ENCODE measurements at regions not wholly inside any gene's neighbourhood (a gene's known extent, or its start where the extent isn't known, plus 50 kb on each side); places are given as distances from the start of the nearest gene placed in this dataset.
"Not testable (repeated sequence)": the region's sequence is repeated elsewhere in the genome, so short reads cannot be mapped to it uniquely, and the experiment has no call there.

- no peak for DNase-seq (ENCODE audit: low spot score)
These were observed 775.3 kb downstream of the UQCRFS1 start for GRCh38 chr19:28437390-28438346.

- DNase-seq (ENCODE audit: low spot score) = no peak
These were observed 776.6 kb downstream of the UQCRFS1 start for GRCh38 chr19:28436320-28436719.

- no peak for DNase-seq (ENCODE audit: low spot score)
These were observed 777.2 kb downstream of the UQCRFS1 start for GRCh38 chr19:28435551-28436271.

- DNase-seq (ENCODE audit: low spot score) = not testable (repeated sequence)
These were observed 778.2 kb downstream of the UQCRFS1 start for GRCh38 chr19:28434794-28435193.

DNA sequence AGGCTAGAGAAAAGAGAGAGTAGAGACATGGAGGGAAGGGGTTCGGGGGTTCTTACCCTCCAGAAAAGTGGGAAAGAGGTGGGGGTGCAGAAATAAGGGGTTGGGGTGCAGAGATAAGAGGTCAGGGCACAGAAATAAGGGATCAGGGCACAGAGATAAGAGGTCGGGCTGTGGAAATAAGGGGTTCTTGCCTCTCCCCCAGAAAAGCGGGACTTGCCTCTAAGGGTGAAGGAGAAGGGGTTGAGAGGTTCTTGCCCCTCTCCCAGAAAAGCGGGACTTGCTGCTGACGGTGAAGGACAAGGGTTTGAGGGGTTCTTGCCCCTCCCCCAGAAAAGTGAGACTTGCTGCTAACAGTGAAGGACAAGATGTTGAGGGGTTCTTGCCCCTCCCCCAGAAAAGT lies 778.6 kb downstream of the UQCRFS1 start:
- not testable (repeated sequence) for DNase-seq (ENCODE audit: low spot score)

DNA sequence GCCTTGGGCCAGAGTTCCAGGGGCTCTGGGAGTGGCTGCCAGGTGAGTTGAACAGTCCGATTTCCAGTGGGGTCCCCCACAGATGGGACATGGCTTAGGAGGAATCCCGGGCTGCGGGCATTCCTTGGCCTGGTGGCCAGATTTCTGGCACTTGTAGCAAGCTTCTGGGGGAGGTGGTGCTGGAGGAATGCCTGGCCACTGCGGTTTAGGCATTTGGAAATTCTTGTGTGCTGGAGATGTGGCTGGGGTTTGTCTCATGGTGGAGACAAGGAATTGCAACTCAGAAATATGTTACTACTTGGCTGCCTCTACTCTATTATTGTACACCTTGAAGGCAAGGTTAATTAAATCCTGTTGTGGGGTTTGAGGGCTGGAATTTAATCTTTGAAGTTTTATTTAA lies 779.8 kb downstream of the UQCRFS1 start:
- not testable (repeated sequence) for DNase-seq (ENCODE audit: low spot score)

GRCh38 chr19:28430214-28430613 lies 782.7 kb downstream of the UQCRFS1 start:
- DNase-seq (ENCODE audit: low spot score) = no peak

- DNase-seq (ENCODE audit: low spot score) = no peak
These were observed 783.6 kb downstream of the UQCRFS1 start for GRCh38 chr19:28429356-28429755.

DNA sequence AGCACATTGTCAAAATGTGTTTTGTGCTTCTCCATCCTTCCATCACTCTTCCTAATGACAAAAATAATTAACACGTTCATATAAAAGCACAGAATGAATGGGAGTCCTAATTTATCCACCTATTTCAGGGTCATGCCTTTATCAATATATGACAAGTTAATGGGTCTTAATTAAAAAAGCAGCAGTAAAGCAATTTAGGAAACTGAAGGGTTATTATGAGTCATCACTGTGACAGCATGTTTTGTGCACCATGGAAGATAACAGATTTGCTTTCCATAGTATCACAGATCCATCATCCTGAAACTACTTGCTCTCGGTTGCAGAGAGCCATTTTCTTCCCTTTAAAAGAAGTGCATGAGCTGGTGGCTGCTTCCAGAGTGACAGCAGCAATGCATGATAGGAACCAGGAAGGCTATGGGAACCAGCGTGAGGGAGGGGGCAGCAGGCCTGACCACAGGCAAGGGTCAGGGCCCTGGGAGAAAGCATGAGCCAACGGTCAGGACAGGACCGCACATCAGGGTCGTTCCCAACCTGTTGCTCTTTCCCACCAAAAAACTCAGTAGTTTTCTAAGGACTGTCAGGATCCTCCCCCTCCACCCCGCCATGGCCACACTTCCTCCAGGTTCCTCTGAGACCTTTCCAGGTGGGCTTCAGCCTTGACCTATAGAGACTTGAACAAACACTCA lies 784.1 kb downstream of the UQCRFS1 start:
- no peak for DNase-seq (ENCODE audit: low spot score)

GRCh38 chr19:28427376-28428083 lies 785.4 kb downstream of the UQCRFS1 start:
- DNase-seq (ENCODE audit: low spot score) = no peak

DNA sequence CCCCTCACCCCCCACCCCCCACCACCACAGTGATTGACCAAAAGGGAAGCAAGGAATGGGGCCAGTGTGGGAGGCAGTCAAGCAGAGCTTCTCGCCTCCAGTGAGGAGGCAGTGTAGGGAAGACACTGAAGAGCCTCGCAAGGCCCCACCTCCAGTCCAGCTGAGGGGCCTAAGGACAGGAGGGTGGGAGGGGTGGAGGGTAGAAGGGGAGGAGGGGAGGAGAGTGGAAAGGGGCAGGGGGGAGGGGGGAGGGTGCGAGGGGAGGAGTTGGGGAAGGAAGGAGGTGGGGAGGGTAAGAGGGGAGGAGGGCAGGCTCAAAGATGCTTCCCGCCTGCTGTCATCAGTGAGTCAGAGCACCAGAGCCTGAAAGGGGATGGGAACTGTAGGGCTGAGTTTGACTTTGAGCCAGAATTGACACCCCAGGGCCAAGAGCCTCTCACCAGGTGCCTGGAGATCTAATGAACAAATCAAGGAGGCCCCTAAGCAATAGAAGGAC lies 786.2 kb downstream of the UQCRFS1 start:
- DNase-seq (ENCODE audit: low spot score) = peak; percentile 43

DNA sequence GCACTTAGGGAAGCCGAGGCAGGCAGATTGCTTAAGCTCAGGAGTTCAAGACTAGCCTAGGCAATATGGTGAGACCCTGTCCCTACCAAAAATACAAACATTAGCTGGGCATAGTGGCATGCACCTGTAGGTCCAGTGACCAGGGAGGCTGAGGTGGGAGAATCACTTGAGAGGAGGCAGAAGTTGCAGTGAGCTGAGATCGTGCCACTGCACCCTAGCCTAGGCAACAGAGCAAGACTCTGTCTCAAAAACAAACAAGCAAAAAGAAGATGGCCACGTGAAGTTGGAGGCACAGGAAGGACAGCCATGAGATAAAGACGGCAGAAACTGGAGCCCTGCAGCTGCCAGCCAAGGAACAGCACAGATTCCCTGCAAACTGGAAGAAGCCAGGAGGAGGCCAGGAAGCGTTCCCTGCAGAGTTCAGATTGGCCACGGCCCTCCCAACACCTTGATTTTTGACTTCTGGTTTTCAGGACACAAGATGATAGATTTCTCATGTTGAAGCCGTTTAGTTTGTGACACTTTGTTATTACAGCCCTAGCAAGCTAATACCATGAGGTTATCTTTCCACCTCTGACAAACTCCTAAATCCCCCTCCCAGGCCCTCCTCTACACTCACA lies 786.7 kb downstream of the UQCRFS1 start:
- DNase-seq (ENCODE audit: low spot score) = no peak

DNA sequence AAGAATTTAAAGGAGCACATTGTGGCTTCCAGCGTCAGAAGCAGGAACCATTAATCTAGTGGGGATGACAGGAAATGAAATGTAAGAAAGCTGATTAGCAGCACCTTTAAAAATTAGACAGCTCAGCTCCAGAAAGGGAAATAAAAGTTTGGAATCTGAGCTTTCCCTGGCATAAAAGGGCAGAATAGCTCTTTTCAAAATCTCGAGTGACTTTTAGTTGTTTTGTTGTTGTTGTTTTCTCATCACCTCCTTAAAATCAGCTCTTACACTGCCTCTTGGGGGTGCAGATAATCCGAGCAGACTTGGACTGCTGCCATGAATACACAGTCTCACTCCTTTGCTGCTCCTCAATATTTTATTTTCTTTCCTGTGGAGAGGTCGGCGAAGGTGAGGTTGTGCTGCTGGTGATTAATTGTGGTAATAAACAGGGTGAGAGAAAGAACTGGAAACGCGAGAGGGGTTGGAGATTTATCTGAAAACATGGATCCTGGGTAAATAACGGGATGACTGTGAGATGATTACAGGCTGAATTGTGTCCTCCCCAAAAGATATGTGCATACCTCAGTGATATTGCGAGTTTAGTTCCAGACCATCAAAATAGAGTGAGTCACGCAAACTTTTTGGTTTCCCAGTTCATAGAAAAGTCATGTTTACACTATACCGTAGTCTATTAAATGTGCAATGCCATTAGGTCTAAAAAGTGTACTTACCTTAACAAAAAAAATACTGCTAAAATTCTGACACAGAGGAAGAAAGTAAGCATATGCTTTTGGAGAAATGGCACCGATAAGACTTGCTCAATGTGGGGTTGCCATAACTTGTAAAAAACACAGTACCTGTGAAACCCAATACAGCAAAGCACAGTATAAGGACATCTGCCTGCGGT lies 787.7 kb downstream of the UQCRFS1 start:
- no peak for DNase-seq (ENCODE audit: low spot score)

GRCh38 chr19:28424662-28425045 lies 788.3 kb downstream of the UQCRFS1 start:
- no peak for DNase-seq (ENCODE audit: low spot score)

GRCh38 chr19:28424077-28424476 lies 788.9 kb downstream of the UQCRFS1 start:
- DNase-seq (ENCODE audit: low spot score) = no peak

- DNase-seq (ENCODE audit: low spot score) = no peak
These were observed 789.9 kb downstream of the UQCRFS1 start for GRCh38 chr19:28422791-28423650.

DNA sequence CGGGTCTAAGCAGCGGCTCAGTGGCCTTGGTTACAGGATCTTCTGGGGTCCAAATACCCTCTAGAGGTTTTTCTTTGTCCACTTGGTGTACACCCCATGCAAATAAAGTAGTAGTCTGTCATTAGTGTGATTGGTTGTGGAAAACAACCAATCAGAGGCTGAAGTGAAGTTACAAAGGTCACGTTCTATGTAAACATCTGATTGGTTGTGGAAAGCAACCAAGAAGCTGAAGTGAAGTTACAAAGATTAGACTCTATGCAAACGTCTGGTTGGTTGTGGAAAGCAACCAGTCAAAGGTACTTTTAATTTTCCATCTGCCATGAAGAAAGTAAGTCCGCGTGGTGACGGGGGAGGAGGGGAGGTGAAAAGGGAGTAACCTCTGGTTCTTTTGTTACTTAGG lies 790.9 kb downstream of the UQCRFS1 start:
- no peak for DNase-seq (ENCODE audit: low spot score)

DNA sequence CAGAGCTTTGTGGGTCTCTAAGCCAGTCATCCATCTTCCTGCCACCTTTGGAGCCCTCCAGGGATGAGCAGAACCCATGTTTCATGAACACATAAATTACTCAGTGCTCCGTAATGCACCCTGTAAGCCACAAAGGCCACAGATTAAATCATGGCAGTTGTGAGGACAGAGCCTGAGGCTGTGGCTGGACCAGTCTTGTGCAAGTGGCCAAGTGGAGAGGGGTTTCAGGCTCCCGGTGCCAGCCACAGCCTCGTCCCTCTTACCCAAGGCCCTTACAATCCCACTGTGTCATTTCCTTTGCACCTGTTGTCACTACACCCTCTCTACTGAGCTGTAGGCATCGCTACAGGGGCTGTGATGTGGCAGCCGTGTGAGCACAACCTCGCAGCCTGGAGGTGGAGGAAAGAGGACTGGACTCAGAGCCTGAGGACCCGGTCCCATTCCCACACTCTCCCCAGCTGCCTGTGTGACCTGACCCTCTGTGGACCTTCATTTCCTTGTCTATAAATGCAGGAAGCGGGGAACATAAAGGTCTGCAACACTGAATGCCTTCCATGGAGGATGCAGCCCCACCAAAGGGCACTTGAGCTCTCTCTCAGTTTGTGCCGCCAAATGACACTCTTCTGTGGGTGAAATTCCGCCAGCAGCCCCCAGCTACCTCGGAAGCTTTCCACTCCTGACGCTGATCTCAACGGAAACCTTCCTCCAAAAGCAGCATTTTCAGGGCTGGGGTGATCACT lies 792.0 kb downstream of the UQCRFS1 start:
- no peak for DNase-seq (ENCODE audit: low spot score)

DNA sequence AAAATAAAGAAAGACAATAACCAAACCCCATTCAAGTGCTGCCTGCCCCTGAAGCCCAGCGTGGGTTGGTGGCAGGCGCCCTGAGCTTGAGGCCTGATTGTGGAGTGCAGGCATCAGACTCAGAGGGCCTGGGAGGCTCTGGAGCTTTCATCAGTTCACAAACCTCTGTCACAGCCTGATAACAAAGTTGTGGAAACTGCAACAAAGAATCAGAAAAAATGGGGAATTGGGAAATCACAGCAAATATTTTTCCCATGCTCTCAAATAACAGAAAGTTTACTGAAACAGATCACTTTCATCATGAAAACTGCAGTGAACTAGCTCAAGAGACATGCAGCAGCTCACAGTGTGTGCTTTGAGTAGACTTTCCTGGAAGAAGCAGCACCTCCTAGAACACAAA lies 793.6 kb downstream of the UQCRFS1 start:
- no peak for DNase-seq (ENCODE audit: low spot score)

All from iPS-NIHi11 (cell line).